ENCODE measurements at regions not wholly inside any gene's neighbourhood (a gene's known extent, or its start where the extent isn't known, plus 50 kb on each side); places are given as distances from the start of the nearest gene placed in this dataset.

DNA sequence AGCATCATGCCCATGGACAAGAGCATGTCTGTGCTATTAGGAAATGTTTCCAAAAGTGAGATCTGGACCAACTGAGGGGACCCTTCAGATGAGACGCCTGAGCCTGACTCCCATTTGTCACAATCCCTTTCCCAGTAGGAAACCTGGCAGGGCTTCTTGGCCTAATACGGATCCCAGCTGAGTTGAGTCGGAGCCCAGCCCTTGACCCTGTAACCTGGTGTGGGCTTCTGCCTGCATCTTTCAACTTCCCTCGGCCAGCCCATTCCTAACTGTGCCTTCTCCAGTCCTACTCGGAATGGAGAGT is 148.3 kb downstream of the IRX2 start:
- no peak for DNase-seq

DNA sequence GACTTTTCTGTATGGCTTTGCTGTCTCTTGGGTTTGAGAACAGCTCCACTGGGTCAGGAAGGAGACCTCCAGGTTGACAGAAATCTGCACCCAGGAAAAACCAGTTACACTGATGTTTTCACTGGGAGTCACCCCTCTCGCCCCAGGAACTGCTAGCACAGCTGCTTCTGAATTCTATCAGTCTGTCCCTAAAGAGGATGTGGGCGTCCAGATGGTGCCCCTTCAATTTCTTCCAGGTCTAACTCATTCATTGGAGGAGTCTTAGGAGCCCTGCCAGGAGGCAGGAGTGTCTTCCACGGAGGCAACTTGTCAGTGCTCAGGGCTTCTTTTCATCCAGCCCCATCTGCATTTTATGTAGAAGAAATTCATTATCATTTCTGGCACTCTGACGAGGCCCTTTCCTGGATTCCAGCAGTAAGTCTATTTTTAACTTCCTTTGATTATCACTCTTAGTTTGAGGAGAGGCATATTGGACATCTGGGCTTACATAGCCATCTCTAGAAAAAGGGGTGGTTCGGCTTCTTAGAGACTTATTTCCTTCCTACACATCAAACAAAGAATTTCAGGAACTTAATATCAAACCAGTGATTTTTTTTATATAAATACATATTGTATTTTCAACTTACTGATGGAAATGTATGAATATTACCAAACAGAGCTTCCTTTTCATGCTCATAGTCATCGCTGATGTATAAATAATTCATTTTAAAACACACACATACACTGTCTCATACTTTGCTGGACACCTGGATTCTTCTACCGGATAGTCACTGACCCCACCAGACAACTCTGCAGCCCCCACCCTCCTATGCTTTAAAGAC is 148.8 kb downstream of the IRX2 start:
- no peak for DNase-seq

DNA sequence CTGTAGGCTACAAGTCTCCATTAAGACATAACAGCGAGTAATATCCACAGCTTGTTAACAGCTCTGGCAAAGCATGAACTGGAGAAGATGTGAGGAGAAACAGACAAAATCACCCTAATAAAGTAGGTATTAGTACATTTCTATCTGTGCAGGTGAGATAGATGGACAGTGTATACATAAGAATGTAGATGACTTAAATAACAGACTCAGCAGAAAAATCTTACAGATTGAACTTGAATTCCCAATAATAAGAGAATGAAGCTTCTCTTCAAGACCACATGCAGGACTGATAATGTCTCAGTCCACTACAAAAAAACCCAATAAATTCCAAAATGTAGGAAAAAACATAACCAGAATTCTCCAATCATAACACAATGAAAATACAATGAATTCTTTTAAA is 153.0 kb downstream of the IRX2 start:
- no peak for DNase-seq

DNA sequence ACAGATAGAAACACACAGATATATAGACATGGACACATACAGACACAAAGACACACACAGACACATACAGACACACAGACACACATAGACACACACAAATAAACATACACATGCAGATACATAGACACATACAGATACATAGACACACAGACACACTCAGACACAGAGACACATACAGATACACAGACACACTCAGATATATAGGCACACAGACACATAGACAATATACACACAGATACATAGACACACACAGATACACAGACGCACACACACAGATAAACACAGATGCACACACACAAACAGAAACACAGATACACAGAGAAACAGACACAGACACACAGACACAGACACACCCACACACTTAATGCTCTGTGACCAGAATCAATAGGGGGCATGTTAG is 156.8 kb downstream of the IRX2 start:
- DNase-seq, result no peak

DNA sequence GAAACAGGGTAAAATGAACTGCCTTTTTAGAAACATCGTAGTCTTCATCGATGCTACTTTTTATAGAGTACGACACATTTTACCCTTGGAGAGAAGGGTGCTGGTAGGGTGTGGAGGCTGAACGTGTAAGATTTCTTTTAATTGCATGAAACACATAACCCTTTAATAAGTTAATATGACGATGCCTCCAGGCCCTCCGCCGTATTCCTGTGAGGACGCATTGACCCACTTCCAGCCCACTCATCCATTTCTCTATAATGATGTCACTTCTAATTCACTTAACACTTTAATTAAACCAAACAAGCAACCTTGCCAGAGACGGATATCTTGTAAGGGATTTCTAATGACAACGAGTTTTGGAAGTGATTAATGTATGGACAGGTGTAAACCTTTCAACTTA is 158.7 kb downstream of the IRX2 start:
- no peak for DNase-seq

DNA sequence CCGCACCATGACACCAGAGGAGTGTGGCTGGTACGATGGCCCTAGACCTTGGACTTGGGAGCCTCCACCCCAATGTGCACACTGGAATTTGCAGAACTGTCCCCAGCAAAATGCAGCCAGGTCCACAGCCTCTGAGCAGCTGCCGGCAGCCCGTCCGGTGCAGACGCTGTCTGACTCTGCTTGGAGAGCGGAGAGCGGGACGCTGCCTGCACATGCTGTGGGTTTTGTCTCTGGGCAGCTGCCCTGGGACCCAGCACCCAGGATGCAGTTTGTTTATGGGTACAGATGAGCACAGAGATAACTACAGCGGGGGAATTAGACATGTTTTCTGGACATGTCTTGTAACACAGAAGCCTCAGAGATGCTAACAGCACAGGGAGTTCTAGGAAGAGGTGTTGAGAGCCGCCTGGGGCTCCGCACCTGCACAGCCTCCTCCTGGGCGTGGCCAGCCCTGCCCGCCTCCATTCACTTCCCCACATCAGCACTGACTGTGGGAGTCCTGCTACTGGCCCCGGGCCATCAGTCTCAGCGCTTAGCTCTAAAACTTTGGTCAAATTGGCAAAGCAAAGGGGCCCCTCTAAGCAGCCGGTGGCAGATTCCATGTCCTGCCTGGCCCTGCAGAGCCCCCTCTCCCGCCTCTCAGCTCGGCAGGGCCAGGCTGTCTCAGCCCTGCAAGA is 159.6 kb downstream of the IRX2 start:
- no peak for DNase-seq

DNA sequence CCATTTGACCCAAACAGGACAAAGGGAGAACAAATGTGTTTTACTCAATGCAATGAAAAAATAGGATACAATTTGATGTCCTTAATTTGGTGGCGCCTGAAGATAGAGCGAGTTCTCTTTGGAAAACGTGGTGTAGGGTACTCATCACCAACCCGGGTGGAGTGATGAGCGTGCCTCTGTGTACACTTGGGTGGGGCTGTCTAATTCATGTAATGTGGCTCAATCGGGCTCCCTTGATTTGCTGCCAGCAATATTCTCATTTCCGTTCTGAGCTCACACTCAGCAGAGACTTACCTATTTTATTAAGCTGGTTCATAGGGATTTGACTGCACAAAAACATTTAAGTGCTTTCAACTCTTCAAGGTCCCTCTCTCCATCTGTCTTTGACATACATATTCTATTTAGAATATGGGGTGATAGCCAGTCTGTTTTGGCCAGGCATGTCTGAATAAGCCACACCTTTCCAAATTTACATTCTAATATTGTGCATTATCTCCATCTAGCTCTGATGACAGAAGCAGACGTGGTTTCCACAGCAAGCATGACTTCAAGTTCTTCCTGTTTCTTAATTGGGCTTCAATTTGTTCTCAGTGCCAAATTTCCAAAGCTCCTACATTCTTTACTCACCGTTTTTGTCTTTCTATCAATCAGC is 162.5 kb downstream of the IRX2 start:
- DNase-seq, result no peak

DNA sequence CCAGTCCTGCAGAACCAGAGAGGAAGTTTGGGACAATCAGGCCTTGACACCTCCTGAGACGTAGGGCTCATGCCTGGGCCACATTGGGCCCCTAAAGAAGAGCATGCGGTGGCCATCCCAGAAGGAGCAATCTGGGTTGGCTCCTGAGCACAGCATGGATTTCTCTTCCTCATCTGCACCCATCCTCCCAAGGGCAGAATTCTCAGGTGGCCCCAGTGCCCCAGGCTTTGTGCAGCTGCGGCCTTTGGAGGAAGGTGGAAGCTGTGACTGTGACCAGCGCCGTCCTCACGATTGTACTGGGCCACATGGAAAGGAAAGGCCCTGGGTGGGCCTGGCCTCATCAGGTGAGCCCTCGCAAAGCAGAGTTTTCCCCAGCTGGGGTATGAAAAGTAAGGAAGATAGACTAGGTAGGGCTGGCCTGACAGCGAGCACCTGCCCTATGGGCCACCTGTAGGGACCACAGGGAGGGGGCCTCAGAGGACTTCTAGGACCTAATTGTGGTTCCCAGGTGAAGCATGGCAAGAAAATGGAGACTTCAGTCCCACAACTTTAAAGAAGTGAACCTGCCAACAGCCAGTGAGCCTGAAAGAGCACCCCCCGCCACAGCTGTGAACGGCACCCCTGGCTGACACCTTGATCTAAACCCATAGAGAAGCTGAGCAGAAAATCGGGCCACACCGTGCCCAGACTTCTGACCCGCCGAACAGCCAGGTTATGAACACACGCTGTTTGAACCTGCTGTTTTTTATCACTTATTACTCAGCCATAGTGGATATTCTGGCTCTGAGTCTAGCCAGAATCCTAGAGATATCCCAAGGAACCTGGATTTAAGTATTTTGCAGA is 164.1 kb downstream of the IRX2 start:
- DNase-seq, result no peak

DNA sequence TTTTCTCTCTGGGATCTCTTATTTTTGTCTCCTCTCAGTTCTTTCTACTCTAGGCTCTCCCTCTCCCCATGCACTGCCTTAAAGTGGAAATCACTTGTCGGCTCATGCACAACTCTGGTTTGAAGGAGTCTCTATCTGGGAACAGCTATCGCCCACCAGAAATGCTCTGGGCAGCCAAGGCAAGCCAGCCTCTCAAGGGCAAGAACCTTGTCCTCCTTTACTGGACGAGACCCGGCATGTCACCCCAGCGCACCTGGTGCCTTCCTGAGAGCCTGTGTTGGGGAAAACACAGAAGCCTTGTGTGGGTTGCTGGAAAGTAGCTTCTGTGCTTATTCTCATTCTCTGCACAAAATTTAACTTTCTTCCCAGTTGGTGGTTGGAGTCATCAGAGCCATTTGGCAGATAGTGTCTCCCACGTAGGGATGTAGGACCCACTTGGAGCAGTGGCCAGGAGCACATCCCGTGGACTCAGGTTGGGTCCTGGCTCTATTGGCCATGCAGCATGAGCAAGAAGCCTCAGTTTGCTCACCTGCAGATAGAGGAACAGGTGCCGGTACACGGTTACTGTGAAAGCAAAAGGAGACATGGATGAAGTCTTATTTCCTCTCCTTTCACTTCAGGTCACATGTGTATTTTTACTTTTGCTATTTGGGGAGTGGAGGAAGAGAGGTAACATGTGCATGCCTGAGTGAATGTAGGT is 165.3 kb downstream of the IRX2 start:
- no peak for DNase-seq

DNA sequence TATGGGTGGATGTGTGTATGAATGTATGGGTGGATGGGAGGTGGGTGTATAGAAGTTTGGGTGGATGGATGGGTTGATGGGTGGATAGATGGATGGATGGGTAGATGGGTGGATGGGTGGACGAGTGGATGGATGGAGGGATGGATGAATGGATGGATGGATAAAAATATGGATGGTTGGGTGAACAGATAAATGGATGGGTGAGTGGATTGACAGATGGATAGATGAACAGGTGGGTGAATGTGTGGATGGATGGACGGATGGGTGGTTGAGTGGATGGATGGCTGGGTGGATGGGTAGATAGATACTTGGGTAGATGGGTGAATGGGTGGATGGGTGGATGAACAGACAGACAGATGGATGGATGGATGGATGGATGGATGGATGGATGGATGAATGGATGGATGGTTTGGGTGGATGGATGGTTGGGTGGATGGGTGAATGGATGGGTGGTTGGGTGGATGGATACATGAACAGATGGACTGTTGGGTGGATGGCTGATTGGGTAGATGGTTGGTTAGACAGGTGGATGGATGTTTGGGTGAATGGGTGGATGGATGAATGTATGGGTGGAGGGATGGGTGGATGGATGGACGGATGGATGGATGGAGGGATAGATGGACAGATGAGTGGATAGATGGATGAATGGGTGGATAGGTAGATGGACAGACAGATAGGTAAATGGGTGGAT is 166.8 kb downstream of the IRX2 start:
- no peak for DNase-seq

DNA sequence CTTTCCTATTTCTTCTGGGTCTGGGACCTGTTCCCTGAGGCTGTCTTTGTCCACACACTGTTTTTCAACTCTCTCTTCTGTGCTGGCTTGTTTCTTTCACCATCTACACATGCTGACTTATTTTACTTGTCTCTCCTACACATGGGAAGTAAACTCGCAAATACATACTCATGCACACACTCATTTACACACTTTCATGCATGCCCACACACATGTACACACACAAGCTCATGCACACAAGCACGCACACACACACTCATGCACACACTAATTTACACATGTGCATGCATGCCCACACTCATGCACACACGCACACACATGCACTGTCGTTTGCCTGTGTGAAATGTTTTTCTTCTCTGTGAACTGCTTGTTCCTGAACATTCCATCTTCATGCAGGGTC is 169.0 kb downstream of the IRX2 start:
- no peak for DNase-seq

DNA sequence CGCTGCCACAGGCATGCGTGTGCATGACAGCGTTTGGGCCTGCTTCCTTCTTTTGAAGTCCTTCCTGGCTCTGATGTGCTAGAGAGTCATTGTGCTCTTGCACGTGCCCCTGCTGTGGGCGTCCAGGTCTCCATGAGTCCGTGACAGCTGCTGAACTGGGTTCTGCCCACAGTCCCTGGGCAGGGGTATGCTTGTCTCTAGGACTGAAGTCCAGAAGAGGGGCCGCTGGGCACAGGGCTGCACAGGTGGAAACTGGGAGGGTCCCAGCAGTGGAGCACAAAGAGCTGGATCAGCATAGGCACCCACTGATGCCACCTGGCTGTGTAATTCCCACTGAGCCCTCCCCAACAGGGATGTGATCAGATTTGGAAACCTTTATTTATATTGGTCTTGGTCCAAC is 169.4 kb downstream of the IRX2 start:
- no peak for DNase-seq

DNA sequence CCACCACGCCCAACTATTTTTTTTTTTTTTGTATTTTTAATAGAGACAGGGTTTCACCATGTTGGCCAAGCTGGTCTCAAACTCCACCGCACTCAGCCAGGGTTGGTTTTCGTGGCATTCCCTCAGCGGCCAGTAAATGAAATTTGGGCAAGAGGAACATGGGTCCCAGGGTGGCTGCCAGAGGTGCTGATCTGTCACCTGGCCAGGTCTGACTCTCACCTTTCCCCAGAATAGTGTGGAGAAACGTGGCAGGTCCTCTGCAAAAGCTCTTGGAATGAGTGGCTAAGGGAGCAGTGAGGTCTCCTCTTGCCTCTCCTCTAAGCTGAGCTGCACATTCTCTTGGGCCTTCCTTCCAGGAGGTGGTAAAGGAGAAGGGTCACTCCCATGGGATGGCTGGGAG is 170.1 kb downstream of the IRX2 start:
- no peak for DNase-seq

DNA sequence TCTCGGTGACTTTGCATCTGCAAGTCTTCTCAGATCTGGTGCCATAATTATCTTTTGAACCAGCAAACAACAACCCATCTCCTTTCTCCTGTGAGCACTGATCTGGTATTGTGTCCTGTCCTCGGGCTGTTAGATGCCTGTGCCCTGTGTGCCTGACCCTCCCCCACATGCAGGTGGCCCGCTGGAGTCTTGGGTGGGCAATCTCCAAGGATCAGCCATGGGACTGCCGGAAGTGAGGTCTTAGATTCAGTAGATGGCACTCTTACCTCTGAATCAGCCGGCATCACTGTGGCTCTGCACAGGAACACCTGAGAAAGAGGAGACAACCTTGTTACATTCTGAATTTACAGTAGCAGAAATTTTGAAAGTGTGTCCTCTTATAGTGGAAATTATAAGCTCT is 172.4 kb downstream of the IRX2 start:
- DNase-seq, result no peak

DNA sequence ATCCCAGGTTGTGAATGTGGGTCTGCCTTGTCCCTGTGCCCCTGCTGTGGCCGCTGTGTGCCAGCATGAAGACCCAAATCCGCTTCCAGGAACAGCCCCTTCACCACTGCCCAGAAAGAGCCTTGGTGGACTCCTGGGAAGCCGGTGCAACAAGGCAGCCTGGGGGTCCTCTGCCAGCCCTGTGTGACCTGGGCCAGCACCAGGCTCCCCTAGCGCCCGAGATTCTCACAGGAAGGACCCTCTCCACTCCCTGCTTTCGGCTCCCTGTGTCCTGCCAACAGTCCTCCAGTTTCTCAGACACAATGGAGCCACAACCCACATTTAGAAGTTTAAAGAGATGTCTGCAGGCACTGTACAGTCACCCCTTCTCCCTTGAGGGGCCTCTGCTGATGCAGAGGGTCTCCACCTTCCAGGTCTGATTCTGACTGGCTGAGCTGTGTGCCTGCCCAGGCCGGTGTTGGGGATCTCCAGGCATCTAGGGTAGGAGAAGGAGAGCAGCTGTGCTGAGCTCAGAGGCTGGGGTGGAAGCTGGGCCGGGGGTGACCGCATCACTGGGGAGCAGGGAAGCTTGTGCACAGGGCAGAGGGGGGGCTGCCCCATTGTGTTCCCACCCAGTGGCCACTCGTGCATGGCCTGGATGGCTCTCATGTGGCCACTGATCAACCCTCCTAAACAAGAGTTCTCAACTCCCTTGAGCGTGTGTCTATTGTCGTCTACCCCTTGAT is 174.0 kb downstream of the IRX2 start:
- no peak for DNase-seq

DNA sequence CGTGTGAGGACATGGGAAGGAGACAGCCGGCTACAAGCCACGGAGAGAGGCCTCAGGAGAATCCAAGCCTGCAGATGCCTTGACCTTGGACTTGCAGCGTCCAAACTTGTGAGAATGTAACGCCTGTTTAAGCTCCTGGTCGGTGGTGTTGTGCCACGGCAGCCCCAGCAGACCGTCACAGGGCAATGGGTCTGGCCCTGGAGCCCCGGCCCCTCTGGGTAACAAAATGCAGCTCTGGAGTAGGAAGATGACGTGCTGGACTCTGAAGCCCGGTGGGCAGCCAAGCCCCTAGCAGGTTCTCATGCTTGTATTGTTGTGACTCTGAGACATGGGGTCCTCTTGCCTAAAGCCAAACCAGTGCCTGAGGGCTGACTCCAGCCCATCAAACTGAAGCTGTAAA is 174.7 kb downstream of the IRX2 start:
- DNase-seq, result no peak

DNA sequence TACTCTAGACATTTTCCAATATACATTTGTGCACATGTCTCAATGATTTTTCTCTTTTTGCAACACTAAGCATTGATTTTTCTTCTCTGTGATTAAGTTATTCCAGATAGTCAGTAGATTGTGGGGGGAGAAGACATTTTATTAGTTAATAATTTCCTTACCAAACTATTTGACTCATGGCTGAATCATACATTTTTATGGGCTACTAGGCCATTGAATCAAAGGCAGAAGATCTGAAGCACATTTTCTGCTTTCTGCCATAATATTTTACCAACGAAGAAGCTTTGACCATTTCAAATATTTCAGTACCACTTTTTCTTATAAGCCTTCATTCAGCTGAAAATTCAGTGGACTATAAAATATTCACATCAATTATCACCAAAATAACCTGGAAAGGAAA is 175.6 kb downstream of the IRX2 start:
- no peak for DNase-seq

DNA sequence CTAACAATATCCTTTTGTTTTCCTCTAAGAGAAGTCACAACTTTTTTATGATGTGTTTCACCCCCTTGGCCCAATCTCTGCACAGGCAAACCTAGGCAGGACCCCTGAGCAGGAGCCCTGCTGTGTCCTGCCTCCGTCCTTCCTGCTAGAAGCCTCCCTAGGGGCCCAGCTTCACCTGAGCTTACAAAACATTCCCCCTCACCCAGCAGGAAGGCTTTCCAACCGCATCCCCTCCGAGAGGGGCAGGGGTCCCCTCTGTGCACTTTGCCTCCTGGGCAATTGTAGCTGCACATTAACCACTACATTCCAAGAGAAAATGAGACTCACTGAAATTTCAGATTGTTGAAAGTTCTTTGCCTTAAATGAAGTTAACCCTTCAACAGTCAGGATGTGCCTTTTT is 176.2 kb downstream of the IRX2 start:
- no peak for DNase-seq

DNA sequence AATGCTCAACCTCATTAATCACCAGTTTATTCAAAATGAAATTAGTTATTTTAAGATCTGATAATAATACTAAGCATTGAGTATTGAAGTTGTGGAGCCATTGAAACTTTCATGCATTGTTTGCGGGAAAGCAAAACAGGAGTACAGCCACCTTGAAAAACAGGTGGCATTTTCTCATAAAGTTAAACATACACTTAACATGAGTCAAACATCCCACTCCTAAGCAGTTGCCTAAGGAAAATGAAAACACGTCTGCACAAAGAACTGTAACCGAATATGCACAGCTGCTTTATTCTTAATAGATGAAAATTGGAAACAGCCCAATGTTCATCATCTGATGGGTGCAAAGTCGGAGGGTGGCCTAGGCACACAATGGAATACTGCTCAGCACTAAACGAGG is 177.3 kb downstream of the IRX2 start:
- no peak for DNase-seq

DNA sequence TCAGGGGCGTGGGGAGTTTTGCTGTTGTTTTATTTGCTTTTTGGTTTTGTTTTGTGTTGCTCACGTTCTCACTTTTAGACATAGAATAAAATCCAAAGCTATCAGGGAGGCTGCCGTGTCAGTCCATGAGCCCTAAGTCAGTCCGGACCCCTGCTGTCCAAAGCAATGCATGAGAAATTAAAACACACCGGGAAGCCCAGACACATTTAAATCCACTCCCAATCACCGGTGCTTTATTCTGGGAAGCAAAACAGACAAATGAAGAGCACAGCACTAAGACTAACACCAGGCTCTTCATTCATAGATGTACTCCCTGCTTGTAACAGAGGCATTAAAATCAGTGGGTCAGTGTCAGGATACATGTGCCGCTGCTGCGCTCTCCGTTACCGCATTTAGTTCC is 180.9 kb downstream of the IRX2 start:
- no peak for DNase-seq

Measured in muscle of arm (tissue), 1 donor.